Stimulated activated CD8-positive, alpha-beta memory T cell treated with anti-CD3 and anti-CD28 coated beads, Interleukin-15, amount 100 ng/mL, for 48 hours (primary cell): ENCODE measurements at regions not wholly inside any gene's neighbourhood (a gene's known extent, or its start where the extent isn't known, plus 50 kb on each side); places are given as distances from the start of the nearest gene placed in this dataset.
"Not testable (repeated sequence)": the region's sequence is repeated elsewhere in the genome, so short reads cannot be mapped to it uniquely, and the experiment has no call there.

Experiments used
- DNase-seq, 2 donors: peaks; one replicate each; pipeline ENCODE4 v3.0.0-alpha.2; 2020; ENCODE audit warnings: low read depth in 2 of 2

DNA sequence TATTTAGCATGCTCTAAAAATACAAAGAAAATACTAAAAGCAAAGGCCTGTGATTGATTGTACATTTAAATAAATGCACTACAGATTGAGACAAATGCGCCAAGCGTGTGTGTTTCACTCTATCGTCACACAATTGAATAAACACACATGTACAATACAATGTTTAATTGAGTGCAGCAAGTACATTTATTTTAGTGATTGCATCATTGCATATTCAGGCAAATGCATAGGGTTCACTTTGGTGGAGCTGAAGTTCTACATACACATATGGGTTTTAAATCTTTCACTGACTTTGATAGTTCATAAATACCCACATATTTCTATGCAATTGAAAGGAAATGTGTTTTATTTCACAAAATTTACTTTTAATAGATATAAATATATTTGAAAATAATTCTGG is 750.6 kb upstream of the MMS22L start:
- DNase-seq = no peak

DNA sequence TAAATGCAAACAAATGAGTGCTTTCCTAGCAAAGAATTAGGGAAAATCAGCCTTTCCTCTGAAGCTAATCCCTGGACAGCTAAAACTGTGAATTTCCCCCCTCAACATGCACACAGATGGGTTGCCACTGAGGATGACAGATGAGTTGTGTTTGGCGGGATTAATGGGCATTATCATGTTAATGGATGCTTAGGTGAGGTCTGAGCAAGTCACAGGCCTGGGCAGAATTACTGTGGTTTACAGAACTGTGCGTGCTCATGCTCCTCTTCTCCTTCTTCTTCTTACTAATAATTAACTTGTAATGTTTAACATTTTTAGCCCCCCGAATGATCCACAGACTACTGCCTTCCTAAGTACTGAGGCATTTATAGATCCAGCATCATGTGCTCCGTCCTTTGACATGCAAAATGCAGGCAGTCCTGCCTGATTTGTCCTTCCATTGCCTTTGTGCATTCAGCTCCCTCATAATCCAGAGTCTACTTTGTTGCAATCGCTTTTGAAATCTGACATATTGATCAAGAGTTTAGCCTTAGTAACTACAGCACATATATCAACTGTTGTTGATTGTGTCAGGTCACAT is 753.4 kb upstream of the MMS22L start:
- DNase-seq = no peak

DNA sequence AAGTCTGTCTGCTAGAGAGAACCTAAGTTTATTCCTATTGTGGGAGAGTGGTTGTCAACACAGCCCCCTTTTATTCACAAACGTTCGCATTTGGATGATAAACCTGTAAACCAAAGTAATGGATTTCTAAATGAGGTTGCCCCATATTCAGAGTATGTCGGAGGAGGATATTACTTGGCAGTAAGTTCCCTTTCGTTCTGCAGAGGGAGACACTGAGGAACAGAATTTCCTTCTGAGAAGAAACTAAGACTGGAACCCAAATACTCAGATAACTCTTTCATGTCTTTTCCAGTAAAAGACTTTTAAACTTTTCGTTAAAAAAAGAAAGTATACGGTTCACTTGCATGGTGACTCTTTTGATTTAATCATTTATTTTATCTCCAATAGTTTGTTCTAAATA is 754.6 kb upstream of the MMS22L start:
- no peak for DNase-seq

DNA sequence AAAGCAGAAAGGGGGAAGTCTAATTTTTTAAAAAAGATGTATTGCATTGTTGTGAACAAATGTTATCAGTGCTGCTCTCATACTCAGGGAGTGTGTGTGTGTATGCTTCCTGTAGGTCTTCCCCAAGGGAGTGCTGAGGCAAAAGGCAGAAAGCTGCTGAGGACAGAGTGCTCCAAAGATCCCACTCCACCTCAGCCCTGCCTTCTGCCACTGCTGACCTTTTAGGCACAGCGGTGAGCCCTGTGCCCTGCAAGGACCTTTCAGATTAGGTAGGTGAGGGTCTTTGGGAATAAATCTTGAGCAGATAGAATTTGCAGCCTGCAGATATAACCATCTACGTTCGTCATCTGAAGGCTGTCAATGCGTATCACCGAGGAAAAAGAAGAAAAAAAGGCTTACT is 756.4 kb upstream of the MMS22L start:
- DNase-seq = no peak

DNA sequence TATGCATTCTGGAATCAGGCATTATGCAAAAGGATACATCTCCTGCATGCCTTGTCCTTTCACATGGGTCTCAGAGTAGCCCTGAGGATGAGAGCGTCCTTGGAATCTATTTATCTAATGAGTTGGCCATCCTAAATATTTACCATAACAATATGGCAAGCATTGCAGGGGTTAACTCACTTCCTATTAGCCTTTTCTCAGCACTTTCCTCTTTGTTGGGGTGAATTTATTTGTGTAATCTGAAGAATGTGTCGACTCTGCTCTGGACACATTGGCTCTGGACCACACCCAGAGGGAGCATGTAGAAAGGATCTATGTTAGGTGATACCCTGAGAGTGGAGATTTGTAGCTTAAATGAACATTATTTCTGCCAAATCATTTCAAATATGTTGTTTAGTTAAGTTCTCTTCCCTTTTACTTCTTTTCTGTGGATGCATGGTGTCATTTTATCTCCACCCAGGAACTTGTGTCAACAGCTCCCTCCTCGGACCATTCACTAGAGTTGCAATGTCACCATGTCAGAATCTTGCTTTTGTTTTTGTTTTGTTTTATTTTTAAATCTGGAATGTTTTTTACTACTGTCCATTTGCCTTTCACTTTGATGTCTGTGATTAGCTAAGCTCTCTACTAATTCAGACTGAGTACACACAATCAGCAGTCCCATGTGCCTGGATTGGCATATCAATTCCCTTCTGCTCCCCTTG is 757.0 kb upstream of the MMS22L start:
- no peak for DNase-seq

DNA sequence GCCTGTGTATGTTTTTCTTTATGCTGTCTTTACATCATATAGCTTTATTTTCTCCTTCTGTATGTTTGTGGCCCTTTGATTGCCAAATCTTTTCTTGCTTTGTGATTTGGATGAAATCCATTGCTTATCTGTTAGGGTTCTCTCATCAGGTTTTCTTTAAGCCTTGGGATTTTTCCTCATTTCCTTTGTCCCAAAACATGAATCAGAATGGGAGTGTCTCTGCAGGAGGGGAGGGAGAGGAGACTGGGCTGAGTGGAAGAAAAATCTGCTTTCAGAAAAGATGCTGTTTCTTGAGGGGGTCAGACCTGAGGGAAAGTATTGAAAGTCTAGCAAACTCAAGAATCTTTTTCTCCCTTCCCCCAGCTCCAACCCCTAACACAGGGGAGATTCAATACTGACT is 758.0 kb upstream of the MMS22L start:
- DNase-seq = no peak

DNA sequence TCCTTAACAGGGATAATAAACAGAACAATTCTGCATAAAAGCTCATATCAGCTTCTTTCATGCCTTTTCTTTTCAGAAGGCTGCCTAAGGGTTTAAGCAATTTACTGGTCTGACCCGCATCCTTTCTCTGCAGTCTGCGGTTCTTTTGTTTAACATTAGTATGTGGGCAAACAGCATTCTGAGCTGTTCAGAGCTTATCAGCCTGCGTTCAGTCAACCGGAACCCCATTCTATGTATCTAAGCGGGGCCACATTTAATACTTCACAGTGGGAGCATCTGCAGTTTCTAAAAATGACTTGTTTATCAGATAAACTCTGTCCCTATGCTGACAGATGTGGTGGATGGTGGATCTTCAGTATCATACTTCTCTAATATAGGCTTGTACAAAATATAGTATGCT is 758.9 kb upstream of the MMS22L start:
- no peak for DNase-seq

DNA sequence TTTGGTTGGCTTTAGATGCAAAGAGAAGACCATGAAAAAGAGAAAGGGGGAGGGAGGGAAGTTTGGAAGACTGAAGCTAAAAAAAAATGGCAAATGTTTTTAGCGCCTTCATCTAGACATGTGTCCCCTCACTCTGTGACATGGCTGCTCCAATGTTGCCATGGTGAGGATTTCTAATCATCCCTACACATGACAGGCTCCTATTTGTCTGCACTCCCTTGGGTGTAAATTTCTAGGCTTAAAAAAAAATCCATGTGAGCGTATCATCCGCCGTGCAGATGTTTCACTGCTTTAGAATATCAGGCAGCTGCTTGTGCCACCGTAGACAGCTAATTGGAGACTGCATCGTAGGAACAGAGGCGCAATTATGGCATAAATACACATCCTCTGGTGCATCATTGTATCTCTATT is 761.1 kb upstream of the MMS22L start:
- DNase-seq = no peak

DNA sequence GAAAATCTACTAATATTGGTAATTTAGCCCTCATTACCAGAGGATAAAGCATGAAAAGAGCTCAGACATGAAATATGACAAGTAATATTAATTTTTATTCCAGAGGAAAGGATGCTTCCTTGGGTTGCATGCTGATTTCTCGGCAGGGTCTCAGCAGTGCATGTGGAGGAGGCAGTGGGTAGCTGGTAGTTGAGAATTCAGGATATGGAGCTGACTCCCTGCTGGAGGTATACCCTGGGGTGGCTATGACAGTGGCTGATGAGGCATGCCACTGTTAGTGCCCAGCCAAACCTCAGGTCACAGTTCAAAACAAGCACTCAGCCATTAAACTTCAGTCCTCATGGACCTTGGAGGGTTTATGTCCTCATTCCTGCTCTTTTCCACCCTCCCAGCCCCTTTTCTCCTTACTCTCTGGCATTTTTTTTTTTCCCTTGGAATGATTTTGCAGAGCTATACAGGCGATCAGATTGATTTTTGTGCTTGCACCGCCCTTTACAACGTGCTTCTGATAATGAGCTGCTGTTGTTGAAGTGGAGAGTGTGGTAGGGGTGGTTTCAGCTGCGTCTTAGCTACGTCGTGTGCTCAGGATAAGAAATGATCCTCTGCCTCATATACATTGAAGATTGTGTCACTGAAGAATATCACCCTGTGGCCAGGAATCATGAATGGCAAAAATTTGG is 761.9 kb upstream of the MMS22L start:
- no peak for DNase-seq

DNA sequence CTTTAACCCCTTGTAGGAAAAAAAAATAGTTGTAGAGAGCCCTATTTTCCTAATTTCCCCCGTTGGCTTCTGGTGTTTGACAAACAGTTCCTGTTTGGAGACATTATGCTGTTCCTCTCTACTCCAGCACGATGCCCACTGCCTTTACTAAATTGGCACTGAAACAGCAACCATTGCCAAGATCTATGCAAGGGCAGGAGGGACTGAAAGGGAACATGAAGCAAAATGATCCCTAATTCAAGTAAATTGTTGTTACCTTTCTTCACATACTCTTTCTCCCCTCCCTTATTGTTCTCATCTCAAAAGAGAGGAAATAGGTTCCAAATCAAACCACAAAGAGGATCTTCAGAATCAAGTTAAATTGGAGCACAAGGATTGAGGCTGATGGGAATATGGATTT is 764.1 kb upstream of the MMS22L start:
- no peak for DNase-seq

DNA sequence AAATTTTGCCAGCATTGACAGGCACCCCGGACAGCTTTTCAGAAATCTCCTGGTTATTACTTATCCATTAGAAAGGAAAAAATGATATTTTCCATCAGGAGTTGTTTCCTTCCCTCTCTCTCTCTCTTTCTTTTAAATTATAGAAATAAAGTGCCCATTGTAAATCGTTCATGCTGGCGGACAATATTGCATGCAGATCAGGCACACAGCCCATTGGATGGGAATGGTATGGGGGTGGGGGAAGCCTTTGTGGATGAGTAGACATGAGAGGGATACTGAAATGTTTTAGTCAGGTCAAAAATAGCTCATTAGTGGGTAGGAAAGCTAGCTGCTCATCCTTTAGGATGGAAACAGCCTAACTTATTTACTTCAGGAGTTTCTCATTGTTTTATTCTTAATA is 764.9 kb upstream of the MMS22L start:
- no peak for DNase-seq

DNA sequence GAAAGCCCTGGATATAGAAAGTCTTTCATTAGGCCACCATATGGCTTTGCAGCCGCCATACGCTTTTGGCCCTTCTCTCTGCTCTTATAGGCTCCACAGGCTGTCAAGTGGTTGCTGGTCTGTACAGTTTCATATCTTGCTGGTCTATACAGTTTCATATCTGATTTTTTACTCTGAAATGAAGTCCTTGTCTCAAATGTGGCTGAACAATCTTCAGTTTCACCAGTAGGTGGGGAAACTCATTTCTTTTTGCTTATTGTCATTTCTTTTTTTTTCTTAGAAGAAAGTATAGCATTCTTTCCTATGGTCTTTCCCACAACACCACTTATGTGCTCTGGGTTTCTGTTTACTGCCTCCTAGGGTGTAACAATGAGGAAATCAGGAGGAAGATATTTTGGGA is 771.4 kb upstream of the MMS22L start:
- no peak for DNase-seq

DNA sequence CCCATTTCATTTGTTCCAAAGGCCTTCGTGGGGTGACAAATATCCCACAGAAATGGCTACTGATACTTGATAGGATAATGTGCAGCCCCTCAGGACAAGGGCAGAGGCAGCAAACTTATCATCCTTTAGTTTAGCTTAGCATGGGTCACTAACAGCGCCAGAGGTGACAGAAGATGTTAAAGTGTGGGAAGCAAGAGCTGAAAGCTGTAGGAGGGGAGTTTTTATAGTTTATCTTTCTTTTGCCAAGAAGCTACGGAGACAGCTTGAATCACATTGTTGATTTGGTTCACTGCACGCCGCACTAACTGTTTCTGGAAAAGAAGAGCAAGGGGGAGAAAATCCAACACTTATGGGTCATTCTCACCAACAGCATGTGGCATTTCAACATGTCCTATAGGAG is 773.9 kb upstream of the MMS22L start:
- DNase-seq = no peak

DNA sequence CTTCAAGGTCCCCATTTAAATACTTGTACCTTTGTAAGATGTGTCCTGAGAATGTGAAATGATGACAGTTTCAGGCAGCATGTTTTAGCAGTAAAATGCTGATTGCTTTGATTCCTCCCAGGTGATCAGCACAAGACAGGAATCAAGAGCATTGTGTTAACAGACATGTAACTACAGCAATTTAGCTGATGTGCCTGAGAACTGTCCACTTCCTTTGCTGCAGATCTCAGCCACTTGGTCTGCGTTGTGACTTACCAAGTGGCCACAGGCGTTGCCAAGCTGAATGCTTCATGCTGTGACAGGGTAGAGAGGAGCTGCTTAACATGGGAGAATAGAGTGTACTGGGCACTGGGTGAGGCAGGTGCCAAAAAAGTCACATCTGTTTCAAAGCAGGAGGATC is 767.0 kb upstream of the POU3F2 start:
- no peak for DNase-seq

DNA sequence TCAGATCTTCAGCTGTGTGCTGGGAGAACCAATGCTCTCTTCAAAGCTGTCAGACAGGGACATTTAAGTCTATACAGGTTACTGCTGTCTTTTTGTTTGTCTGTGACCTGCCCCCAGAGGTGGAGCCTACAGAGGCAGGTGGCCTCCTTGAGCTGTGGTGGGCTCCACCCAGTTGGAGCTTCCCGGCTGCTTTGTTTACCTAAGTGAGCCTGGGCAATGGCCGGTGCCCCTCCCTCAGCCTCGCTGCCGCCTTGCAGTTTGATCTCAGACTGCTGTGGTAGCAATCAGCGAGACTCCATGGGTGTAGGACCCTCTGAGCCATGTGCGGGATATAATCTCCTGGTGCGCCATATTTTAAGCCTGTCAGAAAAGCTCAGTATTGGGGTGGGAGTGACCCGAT is 745.8 kb upstream of the POU3F2 start:
- not testable (repeated sequence) for DNase-seq

DNA sequence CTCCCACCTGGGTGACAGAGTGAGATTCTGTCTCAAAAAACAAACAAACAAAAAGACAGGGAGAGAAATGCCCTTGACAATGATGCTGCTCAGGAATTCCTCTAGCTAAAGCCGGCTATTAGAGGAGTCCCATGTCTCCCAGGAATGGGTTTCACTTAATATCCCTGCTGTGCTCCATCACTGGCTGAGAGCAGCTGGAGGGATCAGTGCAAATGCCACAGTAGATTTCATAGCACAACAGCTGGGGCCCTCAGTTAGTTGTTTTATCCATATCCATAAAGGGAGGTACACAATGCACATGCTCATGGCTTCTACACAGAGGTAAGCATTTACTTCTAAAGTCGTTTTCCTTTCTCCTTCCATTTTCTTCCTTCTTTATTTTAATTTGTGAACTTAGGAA is 742.0 kb upstream of the POU3F2 start:
- DNase-seq = no peak

DNA sequence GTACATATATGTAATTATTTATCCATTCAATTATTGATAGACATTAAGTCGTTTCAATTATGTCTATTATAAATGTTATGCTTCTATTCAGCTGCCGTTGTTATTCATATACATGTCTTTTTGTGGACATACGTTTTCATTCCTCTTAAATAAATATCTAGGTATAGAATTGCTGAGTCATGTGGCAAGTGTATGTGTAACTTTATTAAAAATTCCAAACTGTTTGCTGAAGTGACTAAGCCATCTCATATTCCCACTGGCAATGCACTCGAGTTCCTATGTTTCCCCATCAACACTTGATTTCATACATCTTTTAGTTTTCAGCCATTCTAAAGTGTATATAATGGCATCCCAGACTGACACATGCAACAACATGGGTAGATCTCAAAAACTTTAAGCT is 739.7 kb upstream of the POU3F2 start:
- no peak for DNase-seq

DNA sequence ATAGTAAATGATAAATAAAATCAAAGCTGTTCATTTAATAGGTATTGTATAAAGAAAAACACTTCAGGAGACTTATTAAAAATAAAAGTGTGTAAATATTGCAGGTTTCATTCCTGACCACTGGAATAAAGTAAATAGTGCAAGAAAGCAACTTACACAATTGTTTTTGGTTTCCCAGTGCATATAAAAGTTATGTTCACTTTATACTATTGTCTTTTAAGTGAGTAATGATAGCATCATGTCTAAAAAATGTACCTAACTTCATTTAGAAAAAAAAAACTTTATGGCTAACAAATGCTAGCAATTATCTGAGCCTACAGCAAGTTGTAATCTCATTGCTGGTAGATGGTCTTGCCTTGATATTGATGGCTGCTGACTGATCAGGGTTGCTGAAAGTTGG is 726.6 kb upstream of the POU3F2 start:
- no peak for DNase-seq

DNA sequence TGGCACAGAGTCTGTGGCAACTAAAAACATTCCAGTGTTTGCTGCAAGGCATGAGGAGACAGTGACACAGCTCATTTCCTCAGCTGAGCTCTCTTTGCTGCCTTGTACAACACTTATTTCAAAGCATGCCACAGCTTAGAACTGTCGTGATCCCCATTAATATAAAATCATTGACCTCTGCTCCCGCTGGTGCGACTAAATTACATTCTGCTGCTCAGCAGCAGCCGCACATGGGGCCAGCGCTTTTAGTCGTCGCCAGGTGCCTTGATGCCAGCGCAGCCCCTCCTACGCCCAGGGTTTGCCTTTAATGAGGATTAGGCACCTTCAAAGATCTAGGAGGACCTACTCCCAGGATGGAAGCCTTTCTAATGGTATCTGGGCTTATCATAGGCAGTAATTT is 717.9 kb upstream of the POU3F2 start:
- no peak for DNase-seq

DNA sequence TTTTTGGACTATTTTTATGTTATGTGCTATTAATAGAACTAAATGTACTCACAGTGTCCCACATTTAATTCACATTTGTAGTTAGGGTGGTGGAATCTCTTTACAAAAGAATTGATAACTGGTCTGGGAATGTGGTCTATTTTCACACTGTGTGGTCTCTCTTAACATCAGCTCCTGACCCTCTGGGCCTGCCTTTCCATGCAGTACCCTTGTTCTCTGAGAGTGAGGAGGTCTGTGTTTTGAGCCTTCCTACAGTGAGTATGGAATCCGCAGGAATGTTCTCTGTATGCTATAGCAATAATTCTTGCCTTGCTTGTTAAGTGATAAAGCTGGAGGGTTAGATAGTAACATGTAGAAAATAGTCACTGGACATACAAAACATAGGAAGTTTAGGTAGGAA is 717.3 kb upstream of the POU3F2 start:
- no peak for DNase-seq

DNA sequence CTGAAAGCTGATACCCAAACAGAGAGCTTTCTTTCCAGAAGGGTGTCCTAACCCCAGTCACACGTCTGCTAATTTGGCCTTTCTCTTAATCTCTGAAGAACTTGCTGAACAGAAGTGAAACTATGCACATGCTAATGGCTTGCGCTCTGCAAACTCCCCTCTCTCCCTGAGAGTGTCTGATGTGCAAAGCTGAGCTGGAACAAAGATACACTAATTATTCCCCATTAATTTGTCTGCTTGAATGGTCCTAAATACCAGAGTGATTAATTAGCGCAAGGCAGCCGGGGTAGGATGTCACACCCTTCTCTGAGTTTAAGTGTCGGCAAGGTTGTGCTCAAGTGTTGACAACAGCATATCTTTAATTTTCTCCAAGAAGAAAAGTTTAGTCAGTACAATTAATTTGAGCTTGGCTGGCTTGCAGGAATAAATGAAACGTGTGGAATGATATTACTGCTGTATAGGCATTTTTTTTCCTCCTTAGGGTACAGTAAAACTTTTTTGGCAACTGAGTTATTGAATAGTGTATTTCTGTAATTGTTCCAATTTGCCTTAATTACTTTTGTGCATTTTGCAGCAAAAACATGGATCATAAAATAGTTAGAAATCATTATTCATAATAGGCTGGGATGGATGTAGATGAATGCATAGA is 715.9 kb upstream of the POU3F2 start:
- no peak for DNase-seq

DNA sequence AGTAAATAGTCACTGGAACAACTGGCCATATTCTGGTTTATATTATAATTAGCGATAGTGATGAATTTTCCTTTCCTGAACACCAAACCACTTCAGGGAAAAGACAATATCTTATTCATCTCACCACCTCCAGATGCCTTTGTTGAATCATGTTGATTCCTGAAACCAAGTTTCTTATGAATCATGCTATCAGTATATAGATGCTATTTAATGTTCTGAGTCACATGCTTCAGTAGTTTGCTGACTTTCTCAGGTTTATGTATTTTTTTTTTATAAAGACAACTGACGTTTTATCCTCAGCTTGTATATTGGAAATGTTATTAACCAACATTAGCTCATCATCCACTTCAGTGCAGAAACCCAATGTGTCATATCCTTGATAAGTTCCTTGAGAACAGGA is 710.2 kb upstream of the POU3F2 start:
- DNase-seq = no peak
